SK-N-SH treated with all-trans-retinoic acid at 6 μM for 48 hours (cell line): ENCODE measurements at regions not wholly inside any gene's neighbourhood (a gene's known extent, or its start where the extent isn't known, plus 50 kb on each side); places are given as distances from the start of the nearest gene placed in this dataset.
A peak's percentile ranks its signal among the peaks of the same experiment; 100 is the strongest.

Experiments used
- ATAC-seq: fragments of 200-7000 bp; cut with Tn5 transposase; 3 replicates; pipeline ENCODE4 v1.9.1; 2020; ENCODE audit warnings: mild to moderate bottlenecking, moderate library complexity
- CSDC2 ChIP-seq: fragments of 250-450 bp; sonication (Bioruptor Pico); IDR thresholded peaks from 2 replicates; pipeline ENCODE4 v1.5.0; 2020; ENCODE audit warnings: mild to moderate bottlenecking, moderate library complexity
- OSR1 ChIP-seq: fragments of 250-450 bp; sonication (Bioruptor Pico); IDR thresholded peaks from 2 replicates; pipeline ENCODE4 v1.8.0; 2022; ENCODE audit warnings: moderate library complexity, mild to moderate bottlenecking, inconsistent platforms
- SNAI2 ChIP-seq: fragments of 250-450 bp; sonication (Bioruptor Pico); IDR thresholded peaks from 2 replicates; pipeline ENCODE4 v1.5.0; 2020; ENCODE audit warnings: mild to moderate bottlenecking, moderate library complexity
- TCF4 ChIP-seq: fragments of 250-450 bp; sonication (Bioruptor Pico); IDR thresholded peaks from 2 replicates; pipeline ENCODE4 v1.8.0; 2021; ENCODE audit warnings: mild to moderate bottlenecking, moderate library complexity, borderline replicate concordance
- TOX ChIP-seq: fragments of 250-450 bp; sonication (Bioruptor Pico); IDR thresholded peaks from 2 replicates; pipeline ENCODE4 v1.8.0; 2021; ENCODE audit warnings: mild to moderate bottlenecking, moderate library complexity, borderline replicate concordance
- ZC3H10 ChIP-seq: fragments of 250-450 bp; sonication (Bioruptor Pico); IDR thresholded peaks from 2 replicates; pipeline ENCODE4 v1.5.1; 2021; ENCODE audit warnings: mild to moderate bottlenecking, moderate library complexity
- ZFP3 ChIP-seq: fragments of 250-450 bp; sonication (Bioruptor Pico); IDR thresholded peaks from 2 replicates; pipeline ENCODE4 v1.5.0; 2020; ENCODE audit warnings: mild to moderate bottlenecking, moderate library complexity
- ZFP30 ChIP-seq: fragments of 450-650 bp; formaldehyde crosslinking; IDR thresholded peaks from 2 replicates; pipeline ENCODE4 v1.5.0; 2022; ENCODE audit warnings: mild to moderate bottlenecking, moderate library complexity
- ZNF565 ChIP-seq: fragments of 450-650 bp; formaldehyde crosslinking; conservative IDR thresholded peaks from 2 replicates; pipeline ENCODE4 v1.5.0; 2020; ENCODE audit warnings: low read depth, mild to moderate bottlenecking, moderate library complexity
- ZNF70 ChIP-seq: fragments of 450-650 bp; formaldehyde crosslinking; IDR thresholded peaks from 2 replicates; pipeline ENCODE4 v1.5.0; 2020; ENCODE audit warnings: mild to moderate bottlenecking, moderate library complexity
- ZNF8 ChIP-seq: fragments of 450-650 bp; formaldehyde crosslinking; IDR thresholded peaks from 2 replicates; pipeline ENCODE4 v1.5.0; 2020; ENCODE audit warnings: mild to moderate bottlenecking, moderate library complexity
- TF ChIP-seq, protein P1 (sequence below): fragments of 250-450 bp; sonication (Bioruptor Pico); IDR thresholded peaks from 2 replicates; pipeline ENCODE4 v1.5.1; 2020; ENCODE audit warnings: low read depth, mild to moderate bottlenecking, moderate library complexity
- TF ChIP-seq, protein P2 (sequence below): fragments of 250-450 bp; sonication (Bioruptor Pico); IDR thresholded peaks from 2 replicates; pipeline ENCODE4 v1.5.1; 2021; ENCODE audit warnings: mild to moderate bottlenecking, moderate library complexity
- TF ChIP-seq, protein P3 (sequence below): fragments of 250-450 bp; sonication (Bioruptor Pico); IDR thresholded peaks from 2 replicates; pipeline ENCODE4 v1.5.0; 2020; ENCODE audit warnings: mild to moderate bottlenecking, moderate library complexity
- TF ChIP-seq, protein P4 (sequence below): fragments of 250-450 bp; sonication (Bioruptor Pico); IDR thresholded peaks from 2 replicates; pipeline ENCODE4 v1.8.0; 2020; ENCODE audit warnings: mild to moderate bottlenecking, moderate library complexity, borderline replicate concordance

DNA sequence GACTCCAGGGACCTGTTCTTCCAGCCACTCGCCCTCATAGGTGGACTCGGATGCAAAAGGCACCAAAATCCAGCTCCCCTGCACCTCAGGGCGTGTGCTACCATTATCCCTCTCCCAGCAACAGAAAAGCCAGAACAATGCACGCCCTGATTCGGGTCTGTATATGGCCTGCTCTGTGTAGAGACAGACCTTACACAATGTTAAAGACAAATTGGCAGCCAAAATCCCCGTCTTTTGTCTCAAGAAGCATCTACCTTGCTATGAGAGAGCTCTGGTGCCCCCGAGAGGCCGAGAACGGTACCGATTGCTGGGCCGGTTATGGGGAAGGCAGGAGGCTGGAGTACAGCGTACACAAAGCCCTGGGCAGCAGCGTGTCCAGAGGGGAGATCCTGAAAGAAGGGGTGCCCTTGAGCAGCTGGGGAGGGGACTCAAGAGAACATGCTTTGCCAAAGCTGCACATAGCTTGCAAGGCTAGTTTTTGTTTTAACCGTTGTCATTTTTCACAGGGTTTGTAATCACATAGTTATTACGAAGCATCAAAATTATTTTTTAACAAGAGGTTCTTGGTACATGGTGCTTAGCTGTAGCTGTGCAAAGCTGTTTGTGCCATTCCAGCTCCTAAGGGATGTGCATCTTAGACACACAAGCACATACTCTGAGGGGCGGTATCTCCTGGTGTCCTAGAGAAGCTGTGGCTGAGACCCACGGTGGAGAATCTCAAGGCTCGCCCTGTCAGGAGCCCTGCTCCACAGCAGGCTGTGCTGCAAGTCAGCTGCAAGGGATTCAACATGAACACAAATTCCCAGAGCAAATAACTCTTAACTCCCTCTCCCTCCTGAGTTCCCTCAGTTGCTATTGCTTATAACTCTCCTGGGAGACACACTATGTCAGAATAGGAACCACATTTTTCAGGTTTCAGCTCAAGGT, 461.5 kb upstream of the PPP2R3A start (continued):
- TF ChIP-seq ZNF8: no peak
- TF ChIP-seq TCF4 (CRISPR knock-in tag): no peak
- TF ChIP-seq OSR1 (CRISPR knock-in tag): no peak
- TF ChIP-seq SNAI2 (CRISPR knock-in tag): no peak
- TF ChIP-seq, protein P1, sequence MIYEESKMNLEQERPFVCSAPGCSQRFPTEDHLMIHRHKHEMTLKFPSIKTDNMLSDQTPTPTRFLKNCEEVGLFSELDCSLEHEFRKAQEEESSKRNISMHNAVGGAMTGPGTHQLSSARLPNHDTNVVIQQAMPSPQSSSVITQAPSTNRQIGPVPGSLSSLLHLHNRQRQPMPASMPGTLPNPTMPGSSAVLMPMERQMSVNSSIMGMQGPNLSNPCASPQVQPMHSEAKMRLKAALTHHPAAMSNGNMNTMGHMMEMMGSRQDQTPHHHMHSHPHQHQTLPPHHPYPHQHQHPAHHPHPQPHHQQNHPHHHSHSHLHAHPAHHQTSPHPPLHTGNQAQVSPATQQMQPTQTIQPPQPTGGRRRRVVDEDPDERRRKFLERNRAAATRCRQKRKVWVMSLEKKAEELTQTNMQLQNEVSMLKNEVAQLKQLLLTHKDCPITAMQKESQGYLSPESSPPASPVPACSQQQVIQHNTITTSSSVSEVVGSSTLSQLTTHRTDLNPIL (CRISPR knock-in tag): no peak
- TF ChIP-seq, protein P2, sequence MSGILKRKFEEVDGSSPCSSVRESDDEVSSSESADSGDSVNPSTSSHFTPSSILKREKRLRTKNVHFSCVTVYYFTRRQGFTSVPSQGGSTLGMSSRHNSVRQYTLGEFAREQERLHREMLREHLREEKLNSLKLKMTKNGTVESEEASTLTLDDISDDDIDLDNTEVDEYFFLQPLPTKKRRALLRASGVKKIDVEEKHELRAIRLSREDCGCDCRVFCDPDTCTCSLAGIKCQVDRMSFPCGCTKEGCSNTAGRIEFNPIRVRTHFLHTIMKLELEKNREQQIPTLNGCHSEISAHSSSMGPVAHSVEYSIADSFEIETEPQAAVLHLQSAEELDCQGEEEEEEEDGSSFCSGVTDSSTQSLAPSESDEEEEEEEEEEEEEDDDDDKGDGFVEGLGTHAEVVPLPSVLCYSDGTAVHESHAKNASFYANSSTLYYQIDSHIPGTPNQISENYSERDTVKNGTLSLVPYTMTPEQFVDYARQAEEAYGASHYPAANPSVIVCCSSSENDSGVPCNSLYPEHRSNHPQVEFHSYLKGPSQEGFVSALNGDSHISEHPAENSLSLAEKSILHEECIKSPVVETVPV (CRISPR knock-in tag): no peak

DNA sequence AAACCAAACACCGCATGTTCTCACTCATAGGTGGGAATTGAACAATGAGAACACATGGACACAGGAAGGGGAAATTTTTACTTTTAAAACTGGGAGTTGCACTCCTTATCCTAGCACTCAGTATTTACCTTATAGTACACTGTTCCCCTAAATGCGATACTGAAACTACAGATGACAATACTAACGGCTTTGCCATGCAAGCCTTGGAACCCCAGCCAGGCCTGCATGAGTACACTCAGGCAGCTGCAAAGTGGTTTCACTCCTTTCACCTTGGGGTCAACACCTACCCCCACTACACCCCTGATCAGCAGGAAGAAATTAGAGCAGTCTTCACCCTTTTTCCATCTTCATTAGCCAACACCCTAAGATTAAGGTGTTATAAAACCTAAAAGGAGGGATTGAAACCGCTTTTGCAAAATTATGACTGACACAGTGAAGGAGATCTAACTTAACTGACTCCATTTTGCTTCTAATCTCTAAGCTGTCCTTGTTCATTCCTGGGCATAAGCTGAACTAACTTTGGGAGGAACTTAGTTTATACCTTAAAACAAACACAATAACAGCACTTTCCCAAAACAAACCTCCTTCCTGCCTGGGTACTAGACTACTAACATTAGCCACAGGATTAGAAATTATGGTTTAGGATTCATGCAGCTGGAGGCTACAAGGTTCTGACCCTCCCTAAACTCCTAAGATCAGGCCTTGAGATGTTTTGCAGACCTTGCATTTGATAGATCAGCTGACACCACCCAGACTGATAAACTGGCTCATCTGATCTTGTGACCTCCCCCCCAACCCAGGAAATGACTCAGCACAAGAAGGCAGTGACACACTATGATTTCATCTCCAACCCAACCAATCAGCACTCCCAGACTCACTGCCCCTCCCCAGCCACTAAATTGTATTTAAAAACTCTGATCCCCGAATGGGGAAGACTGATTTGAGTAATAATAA, 452.1 kb upstream of the PPP2R3A start:
- TF ChIP-seq, protein P1 (CRISPR knock-in tag): no peak
- TF ChIP-seq ZFP30 (no peak), OSR1 (CRISPR knock-in tag) (no peak), ZFP3 (CRISPR knock-in tag) (no peak), ZC3H10 (CRISPR knock-in tag) (no peak), ZNF565 (CRISPR knock-in tag) (no peak), ZNF8 (no peak), ZNF70 (CRISPR knock-in tag) (no peak)
- TF ChIP-seq, protein P2 (CRISPR knock-in tag): no peak
- TF ChIP-seq, protein P3, sequence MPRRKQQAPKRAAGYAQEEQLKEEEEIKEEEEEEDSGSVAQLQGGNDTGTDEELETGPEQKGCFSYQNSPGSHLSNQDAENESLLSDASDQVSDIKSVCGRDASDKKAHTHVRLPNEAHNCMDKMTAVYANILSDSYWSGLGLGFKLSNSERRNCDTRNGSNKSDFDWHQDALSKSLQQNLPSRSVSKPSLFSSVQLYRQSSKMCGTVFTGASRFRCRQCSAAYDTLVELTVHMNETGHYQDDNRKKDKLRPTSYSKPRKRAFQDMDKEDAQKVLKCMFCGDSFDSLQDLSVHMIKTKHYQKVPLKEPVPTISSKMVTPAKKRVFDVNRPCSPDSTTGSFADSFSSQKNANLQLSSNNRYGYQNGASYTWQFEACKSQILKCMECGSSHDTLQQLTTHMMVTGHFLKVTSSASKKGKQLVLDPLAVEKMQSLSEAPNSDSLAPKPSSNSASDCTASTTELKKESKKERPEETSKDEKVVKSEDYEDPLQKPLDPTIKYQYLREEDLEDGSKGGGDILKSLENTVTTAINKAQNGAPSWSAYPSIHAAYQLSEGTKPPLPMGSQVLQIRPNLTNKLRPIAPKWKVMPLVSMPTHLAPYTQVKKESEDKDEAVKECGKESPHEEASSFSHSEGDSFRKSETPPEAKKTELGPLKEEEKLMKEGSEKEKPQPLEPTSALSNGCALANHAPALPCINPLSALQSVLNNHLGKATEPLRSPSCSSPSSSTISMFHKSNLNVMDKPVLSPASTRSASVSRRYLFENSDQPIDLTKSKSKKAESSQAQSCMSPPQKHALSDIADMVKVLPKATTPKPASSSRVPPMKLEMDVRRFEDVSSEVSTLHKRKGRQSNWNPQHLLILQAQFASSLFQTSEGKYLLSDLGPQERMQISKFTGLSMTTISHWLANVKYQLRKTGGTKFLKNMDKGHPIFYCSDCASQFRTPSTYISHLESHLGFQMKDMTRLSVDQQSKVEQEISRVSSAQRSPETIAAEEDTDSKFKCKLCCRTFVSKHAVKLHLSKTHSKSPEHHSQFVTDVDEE (CRISPR knock-in tag): no peak
- peak; percentile 40; the same call in 1 of the 3 replicates for ATAC-seq

DNA sequence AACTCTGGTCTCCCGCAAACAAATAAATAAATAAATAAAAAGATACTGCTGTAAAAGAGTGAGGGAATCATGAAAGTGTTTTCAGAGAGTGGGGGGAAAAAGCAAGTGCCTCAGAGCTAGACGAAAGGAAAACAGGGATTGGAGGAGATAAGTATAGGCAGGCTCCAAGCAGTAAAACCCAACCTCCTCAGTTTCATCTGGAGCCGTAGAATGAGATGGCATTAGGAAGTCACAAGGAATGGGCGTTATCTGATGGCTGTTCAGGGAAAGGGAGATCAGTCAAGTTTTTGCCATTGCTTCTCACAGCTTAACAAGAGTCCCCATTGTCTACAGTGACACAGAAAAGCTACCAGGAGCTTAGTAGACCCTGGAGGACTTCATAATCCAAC, 451.5 kb upstream of the PPP2R3A start:
- TF ChIP-seq TCF4 (CRISPR knock-in tag): no peak
- TF ChIP-seq ZNF70 (CRISPR knock-in tag): no peak
- ATAC-seq: no peak; the same call in 2 of the 3 replicates

DNA sequence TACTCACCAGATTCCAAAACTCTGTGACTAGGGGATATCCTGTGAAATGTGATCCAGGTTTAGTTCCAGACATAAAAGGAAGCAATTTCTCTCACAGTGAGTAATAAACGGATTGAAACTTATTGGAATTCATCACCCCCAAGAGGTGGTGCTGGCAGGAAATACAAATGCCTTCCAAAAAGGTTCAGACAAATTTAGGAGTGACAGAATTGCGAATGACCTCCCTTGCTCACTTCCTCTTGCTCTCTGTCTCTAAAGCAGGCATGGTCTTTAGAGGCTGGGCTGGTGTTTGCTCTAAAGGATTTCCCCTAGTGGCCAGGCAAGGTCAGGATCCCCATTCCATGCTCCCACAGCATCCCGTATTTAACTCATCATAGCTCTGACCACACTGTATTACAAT, 449.4 kb upstream of the PPP2R3A start:
- ATAC-seq: peak; percentile 45; the same call in 1 of the 3 replicates
- TF ChIP-seq TOX: no peak
- TF ChIP-seq, protein P2 (CRISPR knock-in tag): no peak
- TF ChIP-seq CSDC2 (CRISPR knock-in tag): no peak
- TF ChIP-seq ZNF70 (CRISPR knock-in tag): no peak
- no peak for TF ChIP-seq OSR1 (CRISPR knock-in tag)
- TF ChIP-seq, protein P1 (CRISPR knock-in tag): no peak
- TF ChIP-seq, protein P4, sequence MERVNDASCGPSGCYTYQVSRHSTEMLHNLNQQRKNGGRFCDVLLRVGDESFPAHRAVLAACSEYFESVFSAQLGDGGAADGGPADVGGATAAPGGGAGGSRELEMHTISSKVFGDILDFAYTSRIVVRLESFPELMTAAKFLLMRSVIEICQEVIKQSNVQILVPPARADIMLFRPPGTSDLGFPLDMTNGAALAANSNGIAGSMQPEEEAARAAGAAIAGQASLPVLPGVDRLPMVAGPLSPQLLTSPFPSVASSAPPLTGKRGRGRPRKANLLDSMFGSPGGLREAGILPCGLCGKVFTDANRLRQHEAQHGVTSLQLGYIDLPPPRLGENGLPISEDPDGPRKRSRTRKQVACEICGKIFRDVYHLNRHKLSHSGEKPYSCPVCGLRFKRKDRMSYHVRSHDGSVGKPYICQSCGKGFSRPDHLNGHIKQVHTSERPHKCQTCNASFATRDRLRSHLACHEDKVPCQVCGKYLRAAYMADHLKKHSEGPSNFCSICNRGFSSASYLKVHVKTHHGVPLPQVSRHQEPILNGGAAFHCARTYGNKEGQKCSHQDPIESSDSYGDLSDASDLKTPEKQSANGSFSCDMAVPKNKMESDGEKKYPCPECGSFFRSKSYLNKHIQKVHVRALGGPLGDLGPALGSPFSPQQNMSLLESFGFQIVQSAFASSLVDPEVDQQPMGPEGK (CRISPR knock-in tag): no peak
